Spleen (tissue), 7 donors: ENCODE measurements at regions not wholly inside any gene's neighbourhood (a gene's known extent, or its start where the extent isn't known, plus 50 kb on each side); places are given as distances from the start of the nearest gene placed in this dataset.

Experiments
- CTCF ChIP-seq, 11 experiments: fragments of 200-600 bp in 7 of 11; fragments of 450-650 bp in 4 of 11; sonication (generic) in 4 of 11; IDR thresholded peaks in 8 of 11; conservative IDR thresholded peaks in 3 of 11; 1 replicate in 7 of 11; 2 replicates in 4 of 11; pipeline versions ENCODE4 v1.4.0 to v1.8.0; 2016 to 2021; ENCODE audit warnings: antibody characterized with exemption in 11 of 11, inconsistent platforms in 4 of 11, mild to moderate bottlenecking in 1 of 11
- POLR2A ChIP-seq, 3 donors: fragments of 450-650 bp; IDR thresholded peaks; one replicate each; pipeline ENCODE4 v1.5.1; 2017; ENCODE audit warnings: antibody characterized with exemption in 3 of 3, mild to moderate bottlenecking in 1 of 3
- donor health status: DM: no; HTN: no; CAD: no; lungs with moderate emphysema.
- donor health status: DM: no; HTN: no; CAD: no.
- donor health status: DM: no; HTN: no; CAD: no.

- no peak for TF ChIP-seq CTCF (IDR thresholded peaks at IDR 0.05 in 8 of 11, conservative IDR thresholded peaks at IDR 0.05 in 3 of 11)
- TF ChIP-seq POLR2A (IDR thresholded peaks at IDR 0.05), result no peak
Measured at GRCh38 chr11:70603756-70604211, 205.5 kb downstream of the CTTN start.
